Natural killer cell (primary cell): ENCODE measurements at regions not wholly inside any gene's neighbourhood (a gene's known extent, or its start where the extent isn't known, plus 50 kb on each side); places are given as distances from the start of the nearest gene placed in this dataset.

Experiments used
- ATAC-seq, 3 donors: fragments of 150-1000 bp in 2 of 3; fragments of 200-7000 bp in 1 of 3; cut with Tn5 transposase; 1 replicate in 1 of 3; 2 replicates in 2 of 3; pipeline ENCODE4 v1.10.0; 2021; ENCODE audit warnings: mild to moderate bottlenecking in 2 of 3, moderate library complexity in 2 of 3
- DNase-seq, 2 donors: peaks; one replicate each; pipeline versions ENCODE4 v3.0.0 to v3.0.0-alpha.2; 2013 to 2021; ENCODE audit warnings: mixed read lengths in 1 of 2
- H3K27ac ChIP-seq: one replicate; pipeline ENCODE4 v1.5.1; 2013; ENCODE audit warnings: mild to moderate bottlenecking, low read length
- H3K27me3 ChIP-seq: one replicate; pipeline ENCODE4 v1.6.1; 2013; ENCODE audit warnings: low read length; ENCODE audit not compliant: control insufficient read depth, insufficient read depth
- H3K36me3 ChIP-seq: one replicate; pipeline ENCODE4 v1.6.1; 2013; ENCODE audit warnings: low read length; ENCODE audit not compliant: control insufficient read depth, insufficient read depth
- H3K4me1 ChIP-seq: one replicate; pipeline ENCODE4 v1.6.1; 2013; ENCODE audit warnings: low read length; ENCODE audit not compliant: control insufficient read depth, insufficient read depth
- H3K4me3 ChIP-seq: one replicate; pipeline ENCODE4 v1.5.1; 2013; ENCODE audit warnings: low read length
- H3K9me3 ChIP-seq: one replicate; pipeline ENCODE4 v1.6.1; 2013; ENCODE audit warnings: low read length; ENCODE audit not compliant: control insufficient read depth, insufficient read depth
- H3K27ac Mint-ChIP-seq, 2 donors: one replicate each; pipeline ENCODE4 v1.8.0; 2022; ENCODE audit warnings: mild to moderate bottlenecking in 2 of 2, mixed read lengths in 2 of 2, moderate library complexity in 1 of 2
- H3K27me3 Mint-ChIP-seq, 2 donors: one replicate each; pipeline ENCODE4 v1.8.0; 2022; ENCODE audit warnings: low read depth in 2 of 2, mixed read lengths in 2 of 2
- H3K36me3 Mint-ChIP-seq: one replicate; pipeline ENCODE4 v1.8.0; 2022; ENCODE audit warnings: mixed read lengths
- H3K4me1 Mint-ChIP-seq, 2 donors: one replicate each; pipeline ENCODE4 v1.8.0; 2022; ENCODE audit warnings: mixed read lengths in 2 of 2
- H3K4me3 Mint-ChIP-seq: one replicate; pipeline ENCODE4 v1.8.0; 2022; ENCODE audit warnings: mild to moderate bottlenecking, moderate library complexity, mixed read lengths
- H3K9me3 Mint-ChIP-seq, 2 donors: one replicate each; pipeline ENCODE4 v1.8.0; 2022; ENCODE audit warnings: mixed read lengths in 2 of 2
- WGBS: methylation state at CpG from one replicate; pipeline ENCODE4 v1.1.7; 2013; ENCODE audit warnings: missing lambda C conversion rate; ENCODE audit not compliant: insufficient coverage; 5-methylcytosine and 5-hydroxymethylcytosine counted together
- intact Hi-C: fragments of 100-400 bp; cut with micrococcal nuclease; formaldehyde crosslinking; loops from one replicate; pipeline ENCODE4 v1.14.2; 2022
- TF ChIP-seq, protein P1 (sequence below): fragments of 200-600 bp; IDR thresholded peaks from one replicate; pipeline ENCODE4 v1.8.0; 2022; ENCODE audit warnings: antibody characterized with exemption

DNA sequence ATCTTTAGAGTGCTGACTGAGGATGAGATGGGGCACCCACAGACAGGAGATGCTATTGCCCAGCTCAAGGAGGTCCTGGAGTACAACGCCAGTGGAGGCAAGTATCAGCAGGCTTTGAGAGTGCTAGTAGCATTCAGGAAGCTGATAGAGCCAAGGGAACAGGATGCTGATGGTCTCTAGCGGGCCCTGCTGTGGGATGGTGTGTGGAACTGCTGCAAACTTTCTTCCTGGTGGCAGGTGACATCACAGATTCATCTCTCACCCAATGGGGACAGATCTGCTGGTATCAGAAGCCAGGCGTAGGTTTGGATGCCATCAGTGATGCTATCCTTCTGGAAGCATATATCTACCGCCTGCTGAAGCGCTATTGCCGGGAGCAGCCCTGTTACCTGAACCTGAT is 609.8 kb upstream of the NCAM2 start:
- no peak overlapping the region for H3K27ac Mint-ChIP-seq
- Histone ChIP-seq H3K9me3 (no peaks in the 10 kb centered on the region), H3K36me3 (no peaks in the 10 kb centered on the region), H3K4me1 (no peaks in the 10 kb centered on the region), H3K27ac (no peak overlapping the region), H3K4me3 (no peak overlapping the region), H3K27me3 (no peaks in the 10 kb centered on the region)
- no peak overlapping the region for H3K4me3 Mint-ChIP-seq
- intact Hi-C loops = no loop called here
- no peaks in the 10 kb centered on the region for H3K4me1 Mint-ChIP-seq
- DNase-seq = no peak
- H3K27me3 Mint-ChIP-seq = no peaks in the 10 kb centered on the region
- 89% methylated on average over 6 of the region's 6 CpGs for WGBS
- ATAC-seq = no peak
- H3K9me3 Mint-ChIP-seq = peaks cover 9 to 13% of the 10 kb centered on the region in 2 donors
- TF ChIP-seq, protein P1, sequence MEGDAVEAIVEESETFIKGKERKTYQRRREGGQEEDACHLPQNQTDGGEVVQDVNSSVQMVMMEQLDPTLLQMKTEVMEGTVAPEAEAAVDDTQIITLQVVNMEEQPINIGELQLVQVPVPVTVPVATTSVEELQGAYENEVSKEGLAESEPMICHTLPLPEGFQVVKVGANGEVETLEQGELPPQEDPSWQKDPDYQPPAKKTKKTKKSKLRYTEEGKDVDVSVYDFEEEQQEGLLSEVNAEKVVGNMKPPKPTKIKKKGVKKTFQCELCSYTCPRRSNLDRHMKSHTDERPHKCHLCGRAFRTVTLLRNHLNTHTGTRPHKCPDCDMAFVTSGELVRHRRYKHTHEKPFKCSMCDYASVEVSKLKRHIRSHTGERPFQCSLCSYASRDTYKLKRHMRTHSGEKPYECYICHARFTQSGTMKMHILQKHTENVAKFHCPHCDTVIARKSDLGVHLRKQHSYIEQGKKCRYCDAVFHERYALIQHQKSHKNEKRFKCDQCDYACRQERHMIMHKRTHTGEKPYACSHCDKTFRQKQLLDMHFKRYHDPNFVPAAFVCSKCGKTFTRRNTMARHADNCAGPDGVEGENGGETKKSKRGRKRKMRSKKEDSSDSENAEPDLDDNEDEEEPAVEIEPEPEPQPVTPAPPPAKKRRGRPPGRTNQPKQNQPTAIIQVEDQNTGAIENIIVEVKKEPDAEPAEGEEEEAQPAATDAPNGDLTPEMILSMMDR = no peak
- peaks cover 10% of the 10 kb centered on the region for H3K36me3 Mint-ChIP-seq

DNA sequence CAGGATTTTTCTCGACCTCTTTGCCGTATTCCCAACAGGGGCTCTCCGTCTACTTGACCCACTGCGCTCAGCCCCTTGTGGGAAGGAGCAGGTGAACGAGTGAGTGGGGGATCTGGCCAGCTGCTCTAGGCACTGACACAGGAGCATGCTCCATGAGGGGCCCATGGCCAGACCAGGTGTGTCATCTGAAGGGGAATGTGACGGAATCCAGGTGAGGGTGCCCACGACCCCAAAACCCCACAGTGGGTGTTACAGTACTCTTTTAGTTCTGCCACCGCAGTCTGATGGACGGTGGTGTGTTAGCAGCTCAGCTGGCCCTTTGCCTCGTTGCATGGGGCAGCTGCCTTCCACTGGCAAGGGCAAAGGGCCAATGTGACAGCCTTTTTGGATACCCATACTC is 601.4 kb upstream of the NCAM2 start:
- no peaks in the 10 kb centered on the region for H3K4me1 ChIP-seq
- Mint-ChIP-seq H3K27ac (no peak overlapping the region), H3K4me3 (no peak overlapping the region), H3K27me3 (no peaks in the 10 kb centered on the region), H3K36me3 (no peaks in the 10 kb centered on the region), H3K4me1 (no peaks in the 10 kb centered on the region), H3K9me3 (peaks cover 2 to 4% of the 10 kb centered on the region in 2 donors)
- TF ChIP-seq, protein P1 = no peak
- H3K27me3 ChIP-seq = no peaks in the 10 kb centered on the region
- ATAC-seq (no peak), DNase-seq (no peak)
- intact Hi-C loops = no loop called here
- no peaks in the 10 kb centered on the region for H3K36me3 ChIP-seq
- H3K27ac ChIP-seq = no peak overlapping the region
- peaks cover 3% of the 10 kb centered on the region for H3K9me3 ChIP-seq
- 90% methylated on average over 10 of the region's 10 CpGs for WGBS
- no peak overlapping the region for H3K4me3 ChIP-seq

DNA sequence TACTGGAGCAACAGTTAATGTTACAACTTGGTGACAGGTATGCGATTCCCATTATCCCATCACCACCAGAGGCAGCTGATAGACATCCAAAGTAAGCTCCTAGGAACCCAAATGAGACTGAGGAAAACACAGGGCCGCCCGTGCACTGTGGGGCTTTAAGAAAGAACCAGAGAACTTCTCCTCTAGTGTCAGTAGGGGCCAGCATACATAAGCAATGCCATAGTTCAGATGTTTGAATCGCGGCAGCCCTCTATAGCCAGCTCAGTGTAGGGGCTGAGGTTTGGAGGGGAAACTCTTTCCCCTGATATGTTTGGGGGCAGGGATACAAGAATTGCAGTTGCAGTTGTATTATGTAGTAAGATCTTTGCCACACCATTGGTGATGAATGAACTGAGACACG is 593.3 kb upstream of the NCAM2 start:
- intact Hi-C loops = no loop called here
- H3K36me3 Mint-ChIP-seq = no peaks in the 10 kb centered on the region
- WGBS = 90% methylated on average over 6 of the region's 6 CpGs
- ATAC-seq (no peak), DNase-seq (no peak)
- H3K27me3 Mint-ChIP-seq = no peaks in the 10 kb centered on the region
- Histone ChIP-seq H3K4me3 (no peak overlapping the region), H3K27ac (no peak overlapping the region), H3K36me3 (no peaks in the 10 kb centered on the region), H3K27me3 (no peaks in the 10 kb centered on the region), H3K4me1 (no peaks in the 10 kb centered on the region), H3K9me3 (peaks cover 3% of the 10 kb centered on the region)
- TF ChIP-seq, protein P1 = no peak
- H3K4me1 Mint-ChIP-seq = no peaks in the 10 kb centered on the region
- H3K9me3 Mint-ChIP-seq = peaks cover 6 to 10% of the 10 kb centered on the region in 2 donors
- no peak overlapping the region for H3K4me3 Mint-ChIP-seq
- H3K27ac Mint-ChIP-seq = no peak overlapping the region

DNA sequence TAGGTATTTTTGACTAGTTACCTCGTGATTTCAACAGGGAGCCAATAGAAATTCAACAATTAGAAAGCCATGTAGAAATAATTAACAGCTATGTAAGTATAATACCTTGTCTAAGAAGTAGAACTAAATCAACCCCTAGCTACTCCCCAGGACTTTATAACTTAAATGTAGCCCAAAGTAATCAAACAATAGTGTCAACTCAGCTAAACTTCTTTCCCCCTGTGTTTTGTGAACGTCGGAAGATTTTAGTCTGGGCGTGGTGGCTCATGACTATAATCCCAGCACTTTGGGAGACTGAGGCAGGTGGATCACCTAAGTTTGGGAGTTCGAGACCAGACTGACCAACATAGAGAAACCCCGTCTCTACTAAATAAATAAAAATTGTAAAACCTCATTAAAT is 579.9 kb upstream of the NCAM2 start:
- 90% methylated on average over 5 of the region's 6 CpGs for WGBS
- DNase-seq = no peak
- intact Hi-C loops = no loop called here
- H3K4me1 ChIP-seq = no peaks in the 10 kb centered on the region
- no peaks in the 10 kb centered on the region for H3K4me1 Mint-ChIP-seq
- ATAC-seq = no peak
- peaks cover 14 to 23% of the 10 kb centered on the region in 2 donors for H3K9me3 Mint-ChIP-seq
- H3K27me3 Mint-ChIP-seq = no peaks in the 10 kb centered on the region
- no peaks in the 10 kb centered on the region for H3K9me3 ChIP-seq
- peaks cover 5% of the 10 kb centered on the region for H3K36me3 Mint-ChIP-seq
- H3K27ac Mint-ChIP-seq = no peak overlapping the region
- H3K27me3 ChIP-seq = no peaks in the 10 kb centered on the region
- H3K27ac ChIP-seq = no peak overlapping the region
- TF ChIP-seq, protein P1 = no peak
- H3K4me3 Mint-ChIP-seq = no peak overlapping the region
- no peaks in the 10 kb centered on the region for H3K36me3 ChIP-seq
- no peak overlapping the region for H3K4me3 ChIP-seq
